HG03108 (cell line): ENCODE measurements at regions not wholly inside any gene's neighbourhood (a gene's known extent, or its start where the extent isn't known, plus 50 kb on each side); places are given as distances from the start of the nearest gene placed in this dataset.

Source experiments
- ATAC-seq: cut with Tn5 transposase; IDR thresholded peaks from one replicate; pipeline ENCODE4 v1.9.1; 2021; ENCODE audit warnings: moderate library complexity; ENCODE audit not compliant: unreplicated experiment

GRCh38 chr22:19640306-19640705 lies 74.0 kb upstream of the SEPTIN5 start:
- no peak for ATAC-seq

- no peak for ATAC-seq
These were observed 72.9 kb upstream of the SEPTIN5 start for GRCh38 chr22:19641254-19641982.

- ATAC-seq, result no peak
These were observed 72.3 kb upstream of the SEPTIN5 start for GRCh38 chr22:19641983-19642451.

GRCh38 chr22:19643448-19644313 lies 70.6 kb upstream of the SEPTIN5 start:
- ATAC-seq, result no peak

GRCh38 chr22:19644314-19645223 lies 69.7 kb upstream of the SEPTIN5 start:
- no peak for ATAC-seq

GRCh38 chr22:19645391-19645790 lies 68.9 kb upstream of the SEPTIN5 start:
- ATAC-seq, result no peak

- no peak for ATAC-seq
These were observed 68.4 kb upstream of the SEPTIN5 start for GRCh38 chr22:19645905-19646304.

GRCh38 chr22:19646383-19646782 lies 67.9 kb upstream of the SEPTIN5 start:
- no peak for ATAC-seq

GRCh38 chr22:19648419-19648929 lies 65.8 kb upstream of the SEPTIN5 start:
- ATAC-seq, result no peak

- ATAC-seq, result no peak
These were observed 62.0 kb upstream of the SEPTIN5 start for GRCh38 chr22:19652316-19652715.

- ATAC-seq, result no peak
These were observed 59.8 kb upstream of the SEPTIN5 start for GRCh38 chr22:19654338-19654987.

- ATAC-seq, result no peak
These were observed 58.9 kb upstream of the SEPTIN5 start for GRCh38 chr22:19655399-19655798.

GRCh38 chr22:19656541-19657251 lies 57.6 kb upstream of the SEPTIN5 start:
- ATAC-seq, result no peak

GRCh38 chr22:19657252-19658056 lies 56.8 kb upstream of the SEPTIN5 start:
- ATAC-seq, result no peak

- no peak for ATAC-seq
These were observed 56.0 kb upstream of the SEPTIN5 start for GRCh38 chr22:19658057-19658966.

- ATAC-seq, result no peak
These were observed 55.1 kb upstream of the SEPTIN5 start for GRCh38 chr22:19658967-19659804.

GRCh38 chr22:19659805-19660345 lies 54.4 kb upstream of the SEPTIN5 start:
- no peak for ATAC-seq
